DMS 273 (cell line): ENCODE measurements at regions not wholly inside any gene's neighbourhood (a gene's known extent, or its start where the extent isn't known, plus 50 kb on each side); places are given as distances from the start of the nearest gene placed in this dataset.

Experiments
- DNase-seq: peaks from one replicate; lab custom pipeline; 2025; ENCODE audit not compliant: unreplicated experiment; lab: John Stamatoyannopoulos, UW

DNA sequence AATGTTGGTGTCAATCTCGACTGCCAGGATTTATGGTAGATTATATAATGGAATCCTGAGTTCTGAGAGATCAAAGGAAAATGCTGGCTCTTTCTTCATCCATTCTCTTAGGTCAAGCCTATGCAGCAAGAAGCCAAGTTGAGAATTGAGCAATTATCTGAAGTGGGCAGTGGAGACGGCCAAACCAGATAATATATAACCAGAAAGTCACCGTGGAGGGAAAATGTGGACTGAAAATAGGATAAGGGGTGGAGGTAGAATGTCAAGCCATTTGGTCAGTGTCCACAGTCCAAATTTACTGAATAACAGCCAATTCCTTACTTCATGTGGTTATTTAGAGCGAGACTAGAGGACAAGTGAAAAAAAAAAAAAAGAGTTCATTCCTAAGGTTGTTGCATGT lies 107.8 kb upstream of the ESR1 start:
- DNase-seq: no peak

GRCh38 chr6:151701911-151702562 lies 105.4 kb upstream of the ESR1 start:
- DNase-seq: no peak

DNA sequence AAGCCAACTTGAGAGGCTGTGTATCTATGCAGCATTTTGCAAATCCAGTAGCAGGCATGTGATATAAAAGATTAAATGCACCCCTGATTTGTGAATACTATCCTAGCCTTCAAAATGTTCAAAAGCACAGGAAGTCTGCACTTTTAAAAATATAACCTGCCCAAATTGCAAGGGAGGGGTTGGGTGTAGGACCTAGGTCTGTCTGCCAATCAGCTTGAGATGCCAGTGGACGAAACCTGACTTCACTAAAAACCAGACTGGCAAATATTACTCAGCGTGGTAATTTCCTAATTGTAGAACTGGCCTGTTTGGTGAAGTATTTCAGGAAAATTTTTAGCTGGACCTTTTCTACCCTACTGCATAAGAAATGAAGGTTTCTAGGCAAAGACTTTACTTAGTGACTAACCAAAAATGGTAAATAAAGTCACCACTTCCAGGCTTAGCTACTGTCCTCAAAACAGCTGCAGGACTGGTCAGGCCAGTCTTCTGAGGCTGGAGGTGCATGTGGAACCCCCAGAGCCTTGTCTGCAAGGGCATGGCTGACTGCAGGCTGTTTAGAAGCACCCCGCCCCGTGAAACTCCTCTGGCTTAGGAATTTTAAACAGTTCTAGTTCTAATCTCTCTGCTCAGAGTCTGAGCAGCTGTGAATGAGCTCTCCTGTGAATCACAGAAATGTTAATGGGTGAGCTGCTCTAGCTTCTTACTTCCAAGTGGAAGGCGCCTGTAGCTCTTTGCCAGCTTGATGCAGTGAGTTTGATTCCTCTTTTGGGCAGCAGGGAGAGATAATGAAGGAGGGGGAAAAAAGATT lies 104.4 kb upstream of the ESR1 start:
- DNase-seq: no peak

- no peak for DNase-seq
These were observed 103.1 kb upstream of the ESR1 start for GRCh38 chr6:151704383-151704782.

GRCh38 chr6:151705993-151706733 lies 101.3 kb upstream of the ESR1 start:
- DNase-seq: no peak

GRCh38 chr6:151709329-151709728 lies 98.2 kb upstream of the ESR1 start:
- no peak for DNase-seq

GRCh38 chr6:151716526-151716932 lies 91.0 kb upstream of the ESR1 start:
- DNase-seq: no peak

GRCh38 chr6:151719070-151719469 lies 88.4 kb upstream of the ESR1 start:
- no peak for DNase-seq

- no peak for DNase-seq
These were observed 86.3 kb upstream of the ESR1 start for GRCh38 chr6:151721146-151721545.

DNA sequence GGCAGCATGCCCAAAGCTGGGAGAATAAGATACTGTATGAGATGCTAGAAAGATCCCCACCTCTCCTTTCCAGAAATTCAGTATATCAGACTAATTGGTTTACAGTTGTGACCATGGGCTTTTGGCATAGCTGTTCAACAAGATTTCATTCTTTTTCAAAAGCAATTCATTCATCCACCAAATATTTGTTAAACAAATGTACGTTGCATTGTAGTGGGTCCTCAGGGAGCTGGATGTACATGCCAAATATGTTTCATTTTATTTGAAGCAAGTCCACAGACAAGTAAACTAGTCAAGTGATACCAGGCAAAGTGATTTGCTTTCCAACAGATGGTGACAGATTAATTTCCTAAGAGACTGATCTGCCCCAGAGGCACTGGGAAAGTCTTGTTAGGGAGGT lies 85.8 kb upstream of the ESR1 start:
- DNase-seq: no peak

DNA sequence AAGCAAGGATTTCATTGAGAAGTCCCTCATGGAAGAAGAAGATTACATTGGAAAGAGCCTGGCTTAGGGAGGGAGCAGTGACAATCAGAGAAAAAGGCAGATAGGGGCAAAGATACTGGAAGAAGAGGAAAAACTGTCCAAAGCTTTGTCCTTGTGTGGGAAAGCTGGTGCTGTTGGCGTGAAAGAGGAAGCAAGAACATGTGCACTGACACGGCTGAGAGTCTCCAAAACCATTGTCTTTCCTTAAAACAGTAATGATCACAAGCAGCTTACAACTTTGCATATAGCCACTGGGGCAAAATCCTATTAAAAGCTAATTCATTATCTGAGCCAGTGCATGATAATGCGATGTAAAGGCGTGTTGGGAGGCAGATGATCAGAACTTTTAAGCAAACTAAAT lies 85.1 kb upstream of the ESR1 start:
- DNase-seq: no peak

GRCh38 chr6:151723152-151723551 lies 84.3 kb upstream of the ESR1 start:
- no peak for DNase-seq

- DNase-seq: no peak
These were observed 77.5 kb upstream of the ESR1 start for GRCh38 chr6:151729829-151730495.

- DNase-seq: no peak
These were observed 77.0 kb upstream of the ESR1 start for GRCh38 chr6:151730496-151730870.

- no peak for DNase-seq
These were observed 76.2 kb upstream of the ESR1 start for GRCh38 chr6:151731313-151731712.

DNA sequence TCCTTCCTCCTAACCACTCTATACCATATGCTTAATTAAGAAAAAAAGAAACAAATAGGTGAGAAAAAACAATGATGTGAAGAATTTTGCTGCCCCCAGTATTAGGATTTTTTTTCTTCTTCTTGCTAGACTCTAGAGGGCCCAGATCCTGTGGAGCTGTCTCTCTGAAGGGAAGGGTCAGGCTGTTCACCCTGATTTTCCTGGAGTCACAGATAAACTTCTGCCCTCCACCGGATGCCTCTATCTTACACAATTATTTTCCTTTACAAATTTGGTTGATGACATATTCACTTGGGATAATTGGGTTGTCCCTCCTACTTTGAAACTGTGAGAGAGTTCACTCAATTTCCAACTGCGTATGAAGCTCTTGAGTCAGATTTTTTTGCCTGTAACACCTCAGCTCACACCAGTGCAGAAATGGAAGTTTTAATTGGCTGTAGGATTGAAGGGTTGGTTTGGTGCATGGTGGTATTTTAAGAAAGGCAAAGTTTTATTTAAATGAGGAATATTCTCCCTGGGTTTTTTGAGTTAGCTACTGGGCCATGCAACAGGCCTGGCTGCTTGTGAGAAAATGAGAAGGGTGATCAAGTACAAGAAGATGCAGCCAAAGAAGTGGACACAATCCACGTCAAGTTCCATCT lies 73.7 kb upstream of the ESR1 start:
- DNase-seq: no peak

DNA sequence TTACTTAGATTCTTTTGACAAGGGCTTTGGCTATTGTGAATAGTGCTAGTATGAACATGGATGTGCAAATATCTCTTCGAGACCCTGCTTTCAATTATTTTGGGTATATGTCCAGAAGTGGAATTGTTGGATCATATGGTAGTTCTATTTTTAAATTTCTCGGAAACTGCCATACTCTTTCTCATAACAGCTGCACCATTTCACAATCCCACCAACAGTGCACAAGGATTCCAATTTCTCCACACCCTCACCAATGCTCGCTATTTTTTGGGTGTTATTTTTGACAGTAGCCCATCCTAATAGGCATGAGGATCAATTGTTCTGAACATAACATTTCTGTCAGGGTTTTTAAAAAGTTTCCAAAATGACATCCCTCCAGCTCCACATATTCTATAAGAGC lies 69.2 kb upstream of the ESR1 start:
- no peak for DNase-seq

GRCh38 chr6:151738960-151739359 lies 68.5 kb upstream of the ESR1 start:
- DNase-seq: no peak

GRCh38 chr6:151740820-151741219 lies 66.7 kb upstream of the ESR1 start:
- no peak for DNase-seq

- no peak for DNase-seq
These were observed 59.6 kb upstream of the ESR1 start for GRCh38 chr6:151747896-151748295.

DNA sequence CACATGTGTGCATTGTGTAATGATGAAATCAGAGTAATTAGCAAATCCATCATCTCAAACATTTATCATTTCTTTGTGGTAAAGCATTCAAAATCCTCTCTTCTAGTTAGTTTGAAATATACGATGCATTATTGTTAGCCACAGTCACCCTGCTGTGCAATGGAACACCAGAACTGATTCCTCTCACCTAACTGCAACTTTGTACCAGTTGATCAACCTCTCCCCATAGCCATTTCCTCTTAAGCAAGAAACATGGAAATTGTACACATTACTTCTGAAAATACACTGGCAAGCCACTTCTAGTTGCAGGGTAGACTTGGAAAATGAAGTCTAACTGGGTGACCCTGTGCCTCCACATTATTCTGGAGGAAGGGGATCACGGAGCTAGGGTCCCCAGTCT lies 58.1 kb upstream of the ESR1 start:
- DNase-seq: no peak
